ENCODE measurements at regions not wholly inside any gene's neighbourhood (a gene's known extent, or its start where the extent isn't known, plus 50 kb on each side); places are given as distances from the start of the nearest gene placed in this dataset.
"Not testable (repeated sequence)": the region's sequence is repeated elsewhere in the genome, so short reads cannot be mapped to it uniquely, and the experiment has no call there.

DNA sequence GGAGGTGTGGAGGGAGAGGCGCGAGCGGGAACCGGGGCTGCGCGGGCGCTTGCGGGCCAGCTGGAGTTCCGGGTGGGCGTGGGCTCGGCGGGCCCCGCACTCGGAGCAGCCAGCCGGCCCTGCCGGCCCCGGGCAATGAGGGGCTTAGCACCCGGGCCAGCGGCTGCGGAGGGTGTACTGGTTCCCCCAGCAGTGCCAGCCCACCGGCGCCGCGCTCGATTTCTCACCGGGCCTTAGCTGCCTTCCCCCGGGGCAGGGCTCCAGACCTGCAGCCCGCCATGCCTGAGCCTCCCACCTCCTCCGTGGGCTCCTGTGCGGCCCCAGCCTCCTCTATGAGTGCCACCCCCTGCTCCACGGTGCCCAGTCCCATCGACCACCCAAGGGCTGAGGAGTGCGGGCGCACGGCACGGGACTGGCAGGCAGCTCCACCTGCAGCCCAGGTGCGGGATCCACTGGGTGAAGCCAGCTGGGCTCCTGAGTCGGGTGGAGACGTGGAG lies 141.4 kb downstream of the SPRY1 start:
- not testable (repeated sequence) for DNase-seq (ENCODE audit: low spot score)

- DNase-seq (ENCODE audit: low spot score): no peak
These were observed 149.3 kb downstream of the SPRY1 start for GRCh38 chr4:123545667-123546572.

- DNase-seq (ENCODE audit: low spot score): no peak
These were observed 150.0 kb downstream of the SPRY1 start for GRCh38 chr4:123546573-123547060.

DNA sequence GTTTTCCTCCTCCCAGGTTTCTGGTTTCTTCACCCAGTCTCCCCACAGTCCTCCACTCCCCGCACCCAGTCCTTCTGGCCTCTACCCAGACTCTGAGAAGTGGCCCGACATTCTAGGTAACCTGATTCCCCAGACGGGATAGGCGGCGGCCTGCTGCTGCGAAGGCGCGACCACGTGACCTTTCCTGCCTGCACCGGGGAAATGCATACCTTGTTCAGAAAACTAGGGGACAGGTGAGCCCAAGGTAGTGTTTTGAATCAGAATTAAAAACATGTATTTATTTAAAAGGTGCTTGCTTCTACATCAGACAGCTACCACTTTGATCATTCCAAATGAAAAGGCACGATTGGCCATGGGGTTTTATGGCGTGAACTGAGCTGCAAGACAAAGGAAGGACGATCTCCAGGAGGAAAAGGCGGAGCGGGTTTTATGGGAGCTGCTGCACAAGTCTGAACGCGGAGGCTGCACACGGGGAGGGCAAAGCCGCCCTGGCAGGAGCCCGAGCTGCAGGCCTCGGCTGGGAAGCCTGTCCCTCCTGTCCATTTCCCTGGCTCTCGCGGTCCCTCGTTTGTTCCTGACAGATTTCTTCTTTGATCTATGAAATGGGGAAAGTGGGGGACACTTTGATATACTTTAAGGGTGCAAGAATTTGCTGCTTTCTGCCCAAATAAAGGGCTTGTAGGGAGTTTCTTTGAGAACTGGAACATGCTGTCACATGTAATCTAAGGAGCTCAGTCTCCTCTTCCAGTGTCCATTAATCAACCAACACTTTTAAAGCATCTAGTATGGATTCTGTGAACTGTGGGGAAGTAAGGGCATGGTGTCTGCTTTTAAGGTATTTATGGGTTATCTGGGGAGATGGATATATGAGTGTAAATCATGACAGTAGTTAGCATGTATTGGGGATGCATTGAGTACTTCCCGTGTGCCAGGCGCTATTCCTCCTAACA lies 150.9 kb downstream of the SPRY1 start:
- no peak for DNase-seq (ENCODE audit: low spot score)

- DNase-seq (ENCODE audit: low spot score): no peak
These were observed 156.7 kb downstream of the SPRY1 start for GRCh38 chr4:123553279-123553678.

DNA sequence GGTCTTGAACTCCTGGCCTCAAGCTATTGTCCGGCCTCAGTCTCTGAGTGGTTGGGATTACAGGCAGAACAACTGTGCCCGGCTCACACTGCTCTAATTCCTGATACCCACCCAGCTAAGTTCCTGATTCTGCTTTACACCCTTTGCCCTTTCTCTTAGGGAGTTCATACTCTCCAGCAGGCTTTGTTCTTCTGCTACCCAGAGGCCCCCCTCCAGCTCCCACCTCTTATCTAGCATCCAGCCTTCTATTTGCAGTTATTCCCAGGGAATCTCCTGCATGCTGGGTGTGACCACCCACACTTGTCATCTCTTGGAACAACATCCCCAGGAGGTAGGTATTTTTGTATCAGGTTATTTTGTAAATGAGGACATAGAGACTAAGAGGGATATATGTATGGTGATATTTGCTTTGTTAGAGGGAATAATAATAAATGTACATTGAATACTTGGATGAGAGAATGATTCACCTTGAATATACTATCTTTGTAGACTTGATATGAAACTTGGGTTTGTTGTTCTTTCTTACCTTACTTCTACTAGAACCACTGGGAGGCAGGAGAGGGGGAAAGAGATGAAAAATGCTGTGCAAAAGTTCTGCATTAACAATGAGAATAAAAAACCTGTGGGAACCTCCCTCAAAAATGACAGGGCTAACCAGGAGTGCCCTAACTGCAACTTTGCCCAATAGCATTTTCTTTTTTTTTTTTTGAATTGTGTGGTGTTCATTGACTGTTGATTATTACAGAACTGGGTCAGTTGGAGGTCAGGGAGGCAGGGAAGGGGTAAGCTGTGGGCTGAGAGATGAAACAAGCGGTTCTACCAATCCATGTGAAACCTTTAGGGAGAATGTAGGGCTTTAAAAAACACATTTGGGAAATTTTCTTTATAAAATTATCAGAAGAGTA lies 157.4 kb downstream of the SPRY1 start:
- DNase-seq (ENCODE audit: low spot score): no peak

DNA sequence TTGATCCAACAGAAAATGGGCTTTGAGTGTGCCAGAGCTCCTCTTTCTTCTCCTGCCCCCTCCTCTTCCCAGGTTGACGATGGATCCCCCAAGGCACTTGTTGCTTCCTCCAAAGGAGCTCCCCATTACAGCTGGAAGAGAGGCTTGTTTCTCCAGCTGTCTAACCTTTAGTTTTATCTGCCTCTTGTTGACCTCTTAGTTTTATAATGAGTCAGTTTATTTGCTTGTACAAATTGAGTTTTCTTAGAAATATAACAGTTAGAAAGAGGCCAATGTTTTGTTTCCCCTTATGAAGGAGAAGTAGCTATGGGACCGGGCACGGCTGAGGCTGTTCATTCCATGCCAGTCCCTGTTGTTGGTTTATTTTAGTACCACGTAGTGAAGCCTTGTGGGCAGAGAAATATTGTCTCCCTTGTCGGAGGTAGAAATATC lies 158.2 kb downstream of the SPRY1 start:
- no peak for DNase-seq (ENCODE audit: low spot score)

GRCh38 chr4:123555233-123555806 lies 158.7 kb downstream of the SPRY1 start:
- DNase-seq (ENCODE audit: low spot score): no peak

DNA sequence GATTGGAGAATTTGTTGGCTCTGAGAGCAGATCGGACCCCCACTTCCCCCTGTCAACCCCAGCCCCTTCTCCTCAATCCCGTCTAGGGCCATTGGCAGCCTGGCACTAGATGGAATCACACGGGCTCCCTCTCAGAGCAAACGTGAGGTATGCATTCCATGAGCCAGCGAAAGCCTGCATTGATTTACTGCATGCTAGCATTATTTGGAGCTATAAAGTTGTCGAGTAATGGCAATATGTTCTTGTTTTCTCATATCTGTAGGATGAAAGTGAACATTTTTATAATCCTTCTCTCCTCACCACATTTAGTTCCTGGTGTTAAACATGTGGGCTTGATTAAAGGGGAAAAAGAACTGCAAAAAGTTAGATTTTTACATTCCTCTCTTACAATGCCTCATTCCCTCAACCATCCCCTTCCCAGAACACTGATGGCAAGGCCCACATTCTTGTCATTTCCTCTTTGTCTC lies 159.2 kb downstream of the SPRY1 start:
- DNase-seq (ENCODE audit: low spot score): no peak

GRCh38 chr4:123556526-123556925 lies 159.9 kb downstream of the SPRY1 start:
- DNase-seq (ENCODE audit: low spot score): no peak

- no peak for DNase-seq (ENCODE audit: low spot score)
These were observed 161.4 kb downstream of the SPRY1 start for GRCh38 chr4:123557857-123558536.

DNA sequence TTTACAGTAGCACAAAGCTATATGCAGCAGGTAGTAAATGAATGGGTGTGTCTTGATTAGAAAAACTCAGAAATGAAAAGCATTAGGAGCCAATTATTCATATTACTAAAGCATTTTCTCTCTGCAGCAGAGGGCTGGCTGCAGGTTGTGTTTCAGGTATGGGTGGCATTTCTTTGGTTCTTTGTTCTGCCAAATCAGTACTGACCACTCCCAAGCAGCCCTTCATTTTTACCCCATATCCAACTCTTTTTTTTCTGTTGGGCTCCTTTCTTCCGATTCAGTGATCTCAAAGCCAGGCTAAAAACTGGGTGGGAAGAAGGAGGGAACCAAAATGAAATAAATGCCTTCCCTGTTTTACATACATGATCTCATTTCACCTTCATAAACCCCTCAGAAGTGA lies 162.3 kb downstream of the SPRY1 start:
- no peak for DNase-seq (ENCODE audit: low spot score)

DNA sequence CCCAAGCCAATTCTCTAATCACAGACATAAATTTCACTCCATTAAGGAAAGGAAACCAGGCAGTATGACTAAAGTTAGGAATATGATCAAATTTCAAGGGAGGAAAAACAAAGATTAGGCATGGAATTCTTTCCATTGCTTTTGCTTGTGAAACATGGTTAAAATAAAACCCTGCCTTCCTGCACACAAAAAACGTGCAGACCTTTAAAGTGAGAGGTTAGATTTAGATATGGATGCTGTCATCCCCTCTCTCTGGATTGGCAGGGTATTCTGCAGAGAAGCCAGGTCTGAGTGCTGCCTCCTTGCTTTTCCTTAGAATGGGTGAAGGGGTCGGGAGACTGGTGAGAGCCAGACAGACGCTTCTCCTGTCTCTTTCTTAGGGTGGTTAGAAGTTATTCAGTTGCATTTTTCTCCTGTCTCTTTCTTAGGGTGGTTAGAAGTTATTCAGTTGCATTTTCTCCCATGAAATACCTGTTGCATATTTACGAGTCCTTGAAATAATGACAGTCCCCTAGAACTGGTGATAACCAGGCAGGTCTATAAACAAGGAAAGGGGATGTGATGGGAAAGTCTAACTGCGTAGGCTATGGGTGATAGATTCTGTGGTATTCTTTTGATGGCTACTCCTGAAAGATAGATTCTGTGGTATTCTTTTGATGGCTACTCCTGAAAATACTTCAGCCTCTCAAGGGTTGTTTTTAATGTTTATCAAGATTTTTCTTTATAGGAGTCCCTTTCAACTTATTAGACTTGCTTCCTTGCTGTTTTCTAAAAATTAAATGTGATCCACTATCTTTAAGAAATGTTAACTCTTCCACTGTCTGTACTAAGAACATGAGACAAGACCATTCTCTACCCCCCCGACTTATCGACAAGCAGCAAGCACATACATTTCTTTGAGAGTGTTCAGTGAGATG lies 163.6 kb downstream of the SPRY1 start:
- DNase-seq (ENCODE audit: low spot score): no peak

DNA sequence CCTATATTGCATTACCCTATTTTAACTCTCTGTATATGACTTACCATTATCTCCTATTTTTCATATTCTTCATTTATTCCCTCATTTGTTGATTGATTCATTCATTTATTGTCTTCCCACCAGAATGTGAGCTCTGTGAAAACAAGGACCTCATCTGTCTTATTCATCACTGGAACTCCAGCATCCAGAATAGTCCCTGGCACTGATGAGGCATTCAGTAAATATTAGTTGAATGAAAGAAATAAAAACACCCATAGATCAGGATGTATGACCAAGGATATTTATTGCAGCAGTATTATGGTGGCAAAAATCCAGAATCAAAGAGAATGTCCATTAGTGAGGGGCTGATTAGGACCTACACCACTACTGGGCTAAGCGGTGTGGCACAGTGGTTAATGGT lies 164.9 kb downstream of the SPRY1 start:
- DNase-seq (ENCODE audit: low spot score): no peak

DNA sequence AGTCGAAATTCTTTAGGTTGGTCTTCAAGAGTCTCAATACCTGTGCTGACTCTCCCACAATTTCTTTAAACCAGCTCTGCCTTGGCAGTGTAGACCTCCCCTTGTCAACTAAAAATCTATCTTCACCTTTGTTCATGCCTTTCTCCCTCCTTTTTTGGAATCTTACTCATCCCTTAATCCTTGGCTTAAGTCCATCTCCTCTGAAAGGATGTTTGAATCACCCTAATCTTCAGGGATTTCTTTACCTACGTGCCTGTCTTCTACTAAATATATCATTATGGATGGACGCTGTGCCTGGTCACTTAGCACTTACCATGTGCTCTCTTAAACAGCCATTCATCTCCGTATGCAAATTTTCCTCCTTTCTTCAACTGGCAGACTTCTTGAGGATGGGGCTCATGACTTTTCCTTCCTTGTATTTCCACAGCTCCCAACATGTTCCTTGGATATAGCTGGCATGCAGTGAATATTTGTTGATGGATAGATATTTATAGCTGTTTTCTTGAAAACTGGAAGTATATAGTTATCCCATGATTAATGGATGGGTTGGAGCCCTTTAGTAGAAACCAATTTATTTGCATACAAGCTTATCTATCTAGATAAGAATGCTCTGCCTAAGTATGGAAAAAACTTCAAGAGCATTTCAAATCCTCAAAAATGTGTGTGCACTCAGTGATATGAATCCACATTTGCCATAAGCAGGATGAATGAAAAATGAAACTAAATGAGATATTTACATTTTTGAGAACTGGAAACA lies 166.6 kb downstream of the SPRY1 start:
- DNase-seq (ENCODE audit: low spot score): no peak

DNA sequence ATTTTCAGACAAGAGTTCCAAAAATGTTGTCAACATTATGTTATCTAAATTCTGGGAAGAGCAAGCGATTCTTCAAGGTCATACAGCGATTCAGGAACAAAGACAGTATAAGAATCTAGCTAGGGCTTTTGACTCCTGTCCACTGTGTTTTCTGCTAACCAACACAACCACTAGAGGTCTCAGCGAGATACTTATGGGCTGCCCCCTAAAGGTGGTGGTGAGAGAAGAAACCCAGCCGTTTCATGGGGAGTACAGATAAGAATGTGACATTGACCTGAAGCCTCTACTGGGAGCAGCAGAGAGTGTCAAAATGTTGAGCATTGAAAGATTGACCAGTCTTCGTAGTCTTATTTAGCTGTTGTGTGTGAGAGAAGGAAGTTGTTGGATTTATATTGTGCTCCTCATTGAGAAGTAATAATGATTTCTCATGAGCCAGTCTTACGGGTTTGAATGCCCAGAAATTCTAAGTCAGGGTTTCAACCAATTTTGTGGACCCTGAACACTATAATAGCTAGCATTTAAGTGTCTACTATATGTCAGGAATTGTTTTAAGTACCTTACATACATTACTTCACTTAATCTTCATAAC lies 168.3 kb downstream of the SPRY1 start:
- peak; percentile 68 for DNase-seq (ENCODE audit: low spot score)

GRCh38 chr4:123568936-123569335 lies 172.3 kb downstream of the SPRY1 start:
- DNase-seq (ENCODE audit: low spot score): no peak

GRCh38 chr4:123569541-123569940 lies 172.9 kb downstream of the SPRY1 start:
- DNase-seq (ENCODE audit: low spot score): no peak
